Superior temporal gyrus (tissue), 1 donor: ENCODE measurements at regions not wholly inside any gene's neighbourhood (a gene's known extent, or its start where the extent isn't known, plus 50 kb on each side); places are given as distances from the start of the nearest gene placed in this dataset.

Experiments
- DNase-seq: peaks from one replicate; pipeline ENCODE4 v3.0.0-alpha.2; 2016; ENCODE audit errors: extremely low spot score

GRCh38 chr20:60976913-60977312, 275.1 kb upstream of the CDH4 start:
- no peak for DNase-seq

GRCh38 chr20:60977901-60978300, 274.2 kb upstream of the CDH4 start:
- peak; percentile 35 for DNase-seq

GRCh38 chr20:60984666-60985065, 267.4 kb upstream of the CDH4 start:
- no peak for DNase-seq

- DNase-seq, result no peak
Measured at GRCh38 chr20:60986506-60987156, 265.4 kb upstream of the CDH4 start.

DNA sequence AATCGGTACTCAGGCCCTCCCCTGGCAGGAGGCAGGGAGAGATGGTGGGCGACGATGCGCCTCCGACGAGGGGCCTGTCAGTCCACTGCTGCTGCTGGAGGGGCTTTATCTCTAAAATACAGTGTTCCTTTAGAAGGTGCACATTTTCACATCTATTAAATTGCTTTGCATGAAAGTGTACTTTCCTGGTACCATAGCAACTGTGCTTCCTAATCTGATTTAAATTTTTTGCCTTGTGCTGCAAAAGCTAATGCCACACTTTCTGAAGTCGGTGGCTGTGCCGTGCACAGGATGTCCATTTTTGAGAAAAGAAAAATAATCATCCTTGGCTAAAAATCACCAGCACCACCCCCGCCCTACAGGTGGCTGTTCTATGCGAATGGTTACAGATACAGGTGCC, 262.0 kb upstream of the CDH4 start:
- DNase-seq, result no peak

GRCh38 chr20:60990643-60991042, 261.4 kb upstream of the CDH4 start:
- no peak for DNase-seq

GRCh38 chr20:60993433-60994044, 258.5 kb upstream of the CDH4 start:
- no peak for DNase-seq

DNA sequence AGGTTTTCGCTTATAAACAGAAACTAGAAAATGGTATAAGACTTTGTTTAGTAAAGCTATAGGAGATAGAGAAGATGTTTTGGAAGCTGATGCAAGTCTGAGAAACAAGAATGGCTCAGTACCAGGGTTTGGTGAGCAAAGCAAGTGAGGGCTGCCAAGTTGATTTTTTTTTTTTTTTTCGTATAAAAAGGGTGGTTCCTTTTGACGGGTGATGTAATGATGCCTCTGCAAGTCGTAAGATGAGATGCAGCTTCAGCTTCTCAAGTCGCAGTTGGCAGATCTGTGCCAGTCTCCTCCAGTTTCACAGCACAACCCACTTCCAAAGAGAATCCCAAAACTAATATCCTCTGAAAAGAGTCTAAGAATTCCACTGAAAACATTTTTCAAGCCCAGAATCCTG, 252.8 kb upstream of the CDH4 start:
- DNase-seq, result no peak

GRCh38 chr20:61002090-61002489, 250.0 kb upstream of the CDH4 start:
- DNase-seq, result no peak

GRCh38 chr20:61014491-61014890, 237.6 kb upstream of the CDH4 start:
- DNase-seq, result no peak

DNA sequence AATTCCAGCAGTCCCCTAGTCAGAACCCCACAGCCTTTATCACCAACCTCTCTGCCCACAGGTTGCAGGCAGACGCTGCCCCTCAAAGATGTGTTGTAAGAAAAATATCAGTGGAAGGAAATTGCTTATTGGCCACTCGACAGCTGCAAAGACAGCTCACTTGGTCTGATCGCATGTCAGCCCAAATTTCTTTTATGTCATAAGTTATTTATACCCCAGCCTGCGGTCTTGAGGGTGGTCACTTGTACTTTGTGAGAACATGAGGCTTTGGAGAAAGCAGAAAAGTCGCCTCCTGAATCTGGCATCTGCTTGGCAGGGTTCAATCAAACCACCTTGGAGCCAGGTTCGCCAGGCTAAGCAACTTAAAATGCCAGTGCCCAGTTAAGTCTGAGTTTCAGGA, 236.5 kb upstream of the CDH4 start:
- no peak for DNase-seq

DNA sequence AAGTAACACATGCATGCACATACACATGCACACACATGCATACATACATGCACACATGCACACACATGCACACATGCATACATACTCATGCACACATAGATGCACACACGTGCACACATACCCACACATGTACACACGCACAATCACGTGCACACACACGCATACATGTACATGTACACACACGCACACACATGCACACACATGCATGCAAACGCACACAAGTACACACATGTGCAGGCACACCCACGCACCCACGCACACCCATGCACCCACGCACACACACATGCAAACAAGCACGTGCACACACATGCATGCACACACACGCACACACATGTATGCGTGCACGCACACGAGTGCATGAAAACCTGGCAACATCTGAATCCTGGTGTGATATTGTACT, 232.7 kb upstream of the CDH4 start:
- no peak for DNase-seq

DNA sequence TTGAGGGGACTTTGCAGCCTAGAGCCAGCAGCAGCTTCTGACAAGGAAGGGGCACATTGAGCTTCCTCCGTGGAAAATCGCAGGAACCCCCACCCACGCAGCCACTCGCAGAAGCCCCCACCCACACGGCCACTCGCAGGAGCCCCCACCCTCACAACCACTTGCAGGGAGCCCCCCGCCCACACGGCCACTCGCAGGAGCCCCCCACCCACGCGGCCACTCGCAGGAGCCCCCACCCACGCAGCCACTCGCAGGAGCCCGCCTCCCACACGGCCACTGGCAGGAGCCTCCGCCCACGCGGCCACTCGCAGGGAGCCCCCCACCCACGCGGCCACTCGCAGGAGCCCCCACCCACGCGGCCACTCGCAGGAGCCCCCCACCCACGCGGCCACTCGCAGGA, 228.4 kb upstream of the CDH4 start:
- DNase-seq, result no peak

DNA sequence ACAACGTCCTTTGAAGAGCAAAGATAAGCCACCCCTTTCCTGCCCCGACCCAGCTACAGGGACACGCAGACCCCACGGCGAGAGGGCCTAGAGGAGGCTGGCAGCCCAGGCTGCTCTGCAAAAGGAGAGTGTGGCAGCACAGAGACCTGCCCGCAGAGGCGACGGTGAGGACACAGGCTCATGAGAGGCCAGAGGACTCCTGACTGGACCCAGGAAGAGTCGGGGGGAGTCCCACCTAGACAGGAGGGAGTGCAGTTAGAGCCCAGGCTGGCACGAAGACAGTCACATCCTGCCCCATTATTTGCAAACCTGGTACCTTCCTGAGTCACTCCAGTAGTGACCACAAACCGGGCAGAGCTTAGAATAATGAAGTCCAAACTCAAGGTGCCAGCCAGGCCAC, 227.7 kb upstream of the CDH4 start:
- DNase-seq, result no peak

DNA sequence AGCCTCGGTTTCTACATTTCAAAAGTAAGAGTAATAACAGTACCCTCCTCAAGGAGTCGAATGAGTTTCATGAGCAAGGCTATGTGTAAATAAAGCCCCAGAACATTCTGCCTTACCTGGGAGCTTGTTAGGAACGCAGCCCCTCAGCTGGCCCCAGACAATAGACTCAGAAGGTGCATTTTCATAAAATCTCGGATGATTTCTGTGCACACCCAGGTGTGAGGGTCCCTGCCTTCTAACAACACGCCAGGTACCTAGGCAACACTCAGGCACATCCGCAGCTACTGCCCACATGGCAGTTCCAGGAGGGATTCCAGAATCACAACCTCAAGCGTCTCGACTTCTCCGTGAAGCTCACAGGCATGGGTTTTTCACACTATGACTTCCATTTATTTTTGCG, 226.5 kb upstream of the CDH4 start:
- no peak for DNase-seq

GRCh38 chr20:61026173-61026572, 225.9 kb upstream of the CDH4 start:
- DNase-seq, result no peak

DNA sequence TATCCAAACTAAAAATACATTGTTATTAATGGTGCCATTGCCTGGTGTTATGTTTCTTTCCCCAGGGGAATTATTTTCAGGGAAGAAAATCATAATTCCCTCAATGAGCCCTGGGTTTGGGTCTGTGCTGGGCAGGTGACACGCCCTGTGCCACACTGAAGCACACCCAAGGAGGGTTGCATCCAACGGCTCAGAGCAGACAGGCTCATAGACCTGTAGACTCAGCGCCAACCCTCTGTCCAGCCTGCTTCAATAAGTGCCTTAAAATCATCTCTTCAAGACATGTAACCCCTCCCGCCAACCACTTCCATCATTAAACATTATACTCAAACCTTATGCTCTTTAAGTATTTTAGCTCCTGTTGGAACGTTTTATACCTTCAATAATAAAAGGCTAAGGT, 225.3 kb upstream of the CDH4 start:
- DNase-seq, result no peak

- no peak for DNase-seq
Measured at GRCh38 chr20:61027218-61027617, 224.8 kb upstream of the CDH4 start.

GRCh38 chr20:61030130-61030529, 221.9 kb upstream of the CDH4 start:
- no peak for DNase-seq

DNA sequence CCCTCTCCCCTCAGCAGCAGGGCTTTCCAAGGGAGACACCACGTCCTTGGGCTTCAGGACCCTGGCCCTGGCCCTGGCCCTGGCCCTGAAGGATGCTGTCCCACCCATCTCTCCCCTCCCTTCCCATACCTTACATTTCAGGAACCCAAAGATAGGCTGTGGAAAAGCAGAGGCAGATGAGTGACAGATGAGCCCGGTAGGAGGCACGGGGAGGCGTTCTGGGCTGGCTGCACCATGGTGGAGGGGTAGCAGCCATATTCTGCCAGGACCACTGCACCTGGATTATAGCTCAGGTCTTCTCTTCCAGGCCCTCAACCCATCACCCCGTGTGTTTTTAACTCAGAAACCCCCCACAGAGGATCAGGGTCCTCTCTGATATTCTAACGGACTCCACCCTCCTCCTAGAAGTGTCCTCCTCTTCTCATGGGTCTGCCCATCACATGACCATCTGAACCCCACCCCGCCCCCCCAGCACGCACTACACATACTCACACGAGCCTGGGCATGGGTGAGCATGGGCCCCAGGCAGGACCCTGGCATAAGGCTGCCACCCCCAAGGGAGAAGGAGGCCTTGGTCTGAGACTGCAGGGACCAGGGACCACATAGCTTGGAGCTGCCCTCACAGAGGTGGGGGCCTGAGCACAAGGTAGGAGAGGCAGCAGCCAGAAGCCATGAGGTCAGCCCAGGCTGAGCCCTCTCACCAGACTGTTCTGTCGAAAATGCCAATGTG, 220.8 kb upstream of the CDH4 start:
- no peak for DNase-seq

GRCh38 chr20:61037498-61037897, 214.6 kb upstream of the CDH4 start:
- no peak for DNase-seq

GRCh38 chr20:61041481-61041880, 210.6 kb upstream of the CDH4 start:
- no peak for DNase-seq
